ENCODE measurements at regions not wholly inside any gene's neighbourhood (a gene's known extent, or its start where the extent isn't known, plus 50 kb on each side); places are given as distances from the start of the nearest gene placed in this dataset.

GRCh38 chr5:115384587-115385375 is 88.3 kb upstream of the CCDC112 start:
- TF ChIP-seq CTCF (IDR thresholded peaks at IDR 0.05; ENCODE audit: low read depth, low read length) = no peak
- no peak overlapping the region for H3K4me3 ChIP-seq (ENCODE audit: low read depth, low read length)

- TF ChIP-seq CTCF (IDR thresholded peaks at IDR 0.05; ENCODE audit: low read depth, low read length) = no peak
- H3K4me3 ChIP-seq (ENCODE audit: low read depth, low read length) = no peak overlapping the region
These were observed 86.5 kb upstream of the CCDC112 start for GRCh38 chr5:115382989-115383388.

GRCh38 chr5:115381911-115382662 is 85.6 kb upstream of the CCDC112 start:
- TF ChIP-seq CTCF (IDR thresholded peaks at IDR 0.05; ENCODE audit: low read depth, low read length) = no peak
- H3K4me3 ChIP-seq (ENCODE audit: low read depth, low read length) = no peak overlapping the region

- H3K4me3 ChIP-seq (ENCODE audit: low read depth, low read length) = no peak overlapping the region
- no peak for TF ChIP-seq CTCF (IDR thresholded peaks at IDR 0.05; ENCODE audit: low read depth, low read length)
These were observed 83.3 kb upstream of the CCDC112 start for GRCh38 chr5:115379622-115380344.

GRCh38 chr5:115378754-115379153 is 82.3 kb upstream of the CCDC112 start:
- TF ChIP-seq CTCF (IDR thresholded peaks at IDR 0.05; ENCODE audit: low read depth, low read length) = no peak
- H3K4me3 ChIP-seq (ENCODE audit: low read depth, low read length) = no peak overlapping the region

GRCh38 chr5:115377468-115378217 is 81.2 kb upstream of the CCDC112 start:
- no peak for TF ChIP-seq CTCF (IDR thresholded peaks at IDR 0.05; ENCODE audit: low read depth, low read length)
- H3K4me3 ChIP-seq (ENCODE audit: low read depth, low read length) = peak overlapping the region; percentile 0; the same call in 1 of the 2 replicates
